GM13977 (cell line): ENCODE measurements at regions not wholly inside any gene's neighbourhood (a gene's known extent, or its start where the extent isn't known, plus 50 kb on each side); places are given as distances from the start of the nearest gene placed in this dataset.

Experiments
- DNase-seq: peaks from one replicate; pipeline ENCODE4 v3.0.0; 2012; ENCODE audit warnings: low spot score
- in situ Hi-C: fragments of 300-500 bp; cut with MboI; formaldehyde crosslinking; loops from one replicate; pipeline ENCODE4 v1.12.0; 2022; ENCODE audit warnings: low sequenced_read_pairs, low pct_unique_long_range_greater_than_20kb, mixed read lengths, inconsistent platforms; ENCODE audit not compliant: unreplicated experiment
- TF ChIP-seq, protein P1 (sequence below): IDR thresholded peaks from 2 replicates; pipeline ENCODE4 v1.5.1; 2012; ENCODE audit warnings: mild to moderate bottlenecking, control low read depth; ENCODE audit not compliant: insufficient read depth; ENCODE audit errors: extremely low read depth, missing control alignments

DNA sequence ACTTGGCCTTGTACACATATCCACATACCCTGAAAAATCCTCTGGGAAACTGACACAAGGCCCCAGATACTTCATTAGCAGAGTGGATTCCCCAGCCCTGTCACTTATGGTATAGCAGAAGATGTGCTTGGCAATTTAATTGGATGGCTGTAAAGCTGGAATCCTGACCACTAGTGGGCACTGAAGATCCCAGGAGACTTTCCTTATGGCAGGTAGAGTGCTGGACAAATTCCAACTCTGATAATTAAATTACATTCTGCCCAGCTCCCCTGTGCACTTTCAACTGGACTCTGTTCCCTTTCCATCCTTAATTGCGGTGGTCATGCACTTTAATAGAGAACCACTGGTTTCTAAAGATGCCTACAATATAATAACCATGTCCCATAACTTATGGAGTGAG, 119.8 kb downstream of the DCK start:
- no peak for DNase-seq
- TF ChIP-seq, protein P1, sequence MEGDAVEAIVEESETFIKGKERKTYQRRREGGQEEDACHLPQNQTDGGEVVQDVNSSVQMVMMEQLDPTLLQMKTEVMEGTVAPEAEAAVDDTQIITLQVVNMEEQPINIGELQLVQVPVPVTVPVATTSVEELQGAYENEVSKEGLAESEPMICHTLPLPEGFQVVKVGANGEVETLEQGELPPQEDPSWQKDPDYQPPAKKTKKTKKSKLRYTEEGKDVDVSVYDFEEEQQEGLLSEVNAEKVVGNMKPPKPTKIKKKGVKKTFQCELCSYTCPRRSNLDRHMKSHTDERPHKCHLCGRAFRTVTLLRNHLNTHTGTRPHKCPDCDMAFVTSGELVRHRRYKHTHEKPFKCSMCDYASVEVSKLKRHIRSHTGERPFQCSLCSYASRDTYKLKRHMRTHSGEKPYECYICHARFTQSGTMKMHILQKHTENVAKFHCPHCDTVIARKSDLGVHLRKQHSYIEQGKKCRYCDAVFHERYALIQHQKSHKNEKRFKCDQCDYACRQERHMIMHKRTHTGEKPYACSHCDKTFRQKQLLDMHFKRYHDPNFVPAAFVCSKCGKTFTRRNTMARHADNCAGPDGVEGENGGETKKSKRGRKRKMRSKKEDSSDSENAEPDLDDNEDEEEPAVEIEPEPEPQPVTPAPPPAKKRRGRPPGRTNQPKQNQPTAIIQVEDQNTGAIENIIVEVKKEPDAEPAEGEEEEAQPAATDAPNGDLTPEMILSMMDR: peak; percentile 13
- in situ Hi-C loops: no loop called here

GRCh38 chr4:71120831-71121524, 127.5 kb downstream of the DCK start:
- TF ChIP-seq, protein P1: no peak
- in situ Hi-C loops: no loop called here
- no peak for DNase-seq

- TF ChIP-seq, protein P1: no peak
- in situ Hi-C loops: no loop called here
- no peak for DNase-seq
These were observed 130.5 kb downstream of the DCK start for GRCh38 chr4:71123951-71124350.

- TF ChIP-seq, protein P1: no peak
- in situ Hi-C loops: no loop called here
- DNase-seq: no peak
These were observed 131.7 kb downstream of the DCK start for GRCh38 chr4:71125137-71125536.

DNA sequence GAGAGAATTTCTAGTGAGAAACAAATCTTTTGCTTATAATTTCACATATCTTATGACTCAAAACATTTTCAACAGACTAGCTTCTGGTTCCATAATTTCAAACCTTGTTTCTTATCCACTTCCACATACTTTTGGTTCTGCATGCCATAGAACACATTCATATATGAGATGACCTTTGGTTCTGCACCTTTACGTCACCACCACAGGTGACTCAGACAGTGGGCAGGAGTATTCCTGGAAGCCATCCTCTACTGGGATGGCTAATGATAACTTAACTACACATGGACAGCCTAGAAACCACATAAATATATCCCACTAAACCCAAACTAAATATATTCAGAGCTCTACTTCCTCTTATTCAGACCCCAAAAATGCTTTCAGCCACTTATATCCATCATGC, 133.3 kb downstream of the DCK start:
- in situ Hi-C loops: no loop called here
- DNase-seq: no peak
- TF ChIP-seq, protein P1: no peak

- TF ChIP-seq, protein P1: no peak
- no peak for DNase-seq
- in situ Hi-C loops: no loop called here
These were observed 137.6 kb downstream of the DCK start for GRCh38 chr4:71130827-71131603.
